ENCODE measurements at regions not wholly inside any gene's neighbourhood (a gene's known extent, or its start where the extent isn't known, plus 50 kb on each side); places are given as distances from the start of the nearest gene placed in this dataset.

- no peak for ATAC-seq
- DNase-seq: no peak
- intact Hi-C loops (cut with micrococcal nuclease): no loop called here
Observed at GRCh38 chr18:71976744-71977143, 567.4 kb downstream of the CBLN2 start.

GRCh38 chr18:71966791-71967190 lies 577.4 kb downstream of the CBLN2 start:
- DNase-seq: no peak
- intact Hi-C loops (cut with micrococcal nuclease): no loop called here
- ATAC-seq: no peak

GRCh38 chr18:71958605-71959004 lies 585.5 kb downstream of the CBLN2 start:
- ATAC-seq: no peak
- DNase-seq: no peak
- intact Hi-C loops (cut with micrococcal nuclease): no loop called here

- no peak for DNase-seq
- intact Hi-C loops (cut with micrococcal nuclease): no loop called here
- ATAC-seq: no peak
Observed at GRCh38 chr18:71951001-71951400, 593.1 kb downstream of the CBLN2 start.

- intact Hi-C loops (cut with micrococcal nuclease): no loop called here
- no peak for ATAC-seq
- DNase-seq: no peak
Observed at GRCh38 chr18:71942433-71942832, 601.7 kb downstream of the CBLN2 start.

- DNase-seq: no peak
- intact Hi-C loops (cut with micrococcal nuclease): no loop called here
- ATAC-seq: no peak
Observed at GRCh38 chr18:71939483-71939882, 604.7 kb downstream of the CBLN2 start.

- ATAC-seq (no peak), DNase-seq (no peak)
- intact Hi-C loops (cut with micrococcal nuclease): no loop called here
Observed at GRCh38 chr18:71936744-71937143, 607.4 kb downstream of the CBLN2 start.

GRCh38 chr18:71919211-71919610 lies 624.9 kb downstream of the CBLN2 start:
- ATAC-seq (no peak), DNase-seq (no peak)

GRCh38 chr18:71913641-71914040 lies 630.5 kb downstream of the CBLN2 start:
- DNase-seq (no peak), ATAC-seq (no peak)
- intact Hi-C loops (cut with micrococcal nuclease): no loop called here

More at GRCh38 chr18:71919211-71919610, 624.9 kb downstream of the CBLN2 start:
- intact Hi-C loops (cut with micrococcal nuclease): no loop called here

GRCh38 chr18:71902482-71902881 lies 641.7 kb downstream of the CBLN2 start:
- intact Hi-C loops (cut with micrococcal nuclease): no loop called here
- ATAC-seq (no peak), DNase-seq (no peak)

GRCh38 chr18:71899707-71900472 lies 644.3 kb downstream of the CBLN2 start:
- DNase-seq: no peak
- ATAC-seq: no peak
- intact Hi-C loops (cut with micrococcal nuclease): no loop called here

- intact Hi-C loops (cut with micrococcal nuclease): no loop called here
Observed at GRCh38 chr18:71899183-71899582, 645.0 kb downstream of the CBLN2 start.

GRCh38 chr18:71887509-71887908 lies 656.6 kb downstream of the CBLN2 start:
- DNase-seq: no peak
- ATAC-seq: no peak
- intact Hi-C loops (cut with micrococcal nuclease): no loop called here

More at GRCh38 chr18:71899183-71899582, 645.0 kb downstream of the CBLN2 start:
- DNase-seq (no peak), ATAC-seq (no peak)

- ATAC-seq (no peak), DNase-seq (no peak)
- intact Hi-C loops (cut with micrococcal nuclease): no loop called here
Observed at GRCh38 chr18:71878226-71878625, 665.9 kb downstream of the CBLN2 start.

- no peak for ATAC-seq
- no peak for DNase-seq
- intact Hi-C loops (cut with micrococcal nuclease): no loop called here
Observed at GRCh38 chr18:71873695-71874094, 670.4 kb downstream of the CBLN2 start.

- intact Hi-C loops (cut with micrococcal nuclease): no loop called here
- DNase-seq (no peak), ATAC-seq (no peak)
Observed at GRCh38 chr18:71865888-71866287, 678.3 kb downstream of the CBLN2 start.

GRCh38 chr18:71850602-71851001 lies 693.5 kb downstream of the CBLN2 start:
- no peak for DNase-seq
- intact Hi-C loops (cut with micrococcal nuclease): no loop called here
- no peak for ATAC-seq

GRCh38 chr18:71849407-71849806 lies 694.7 kb downstream of the CBLN2 start:
- ATAC-seq (no peak), DNase-seq (no peak)
- intact Hi-C loops (cut with micrococcal nuclease): no loop called here

- DNase-seq (no peak), ATAC-seq (no peak)
- intact Hi-C loops (cut with micrococcal nuclease): no loop called here
Observed at GRCh38 chr18:71846716-71847115, 697.4 kb downstream of the CBLN2 start.

GRCh38 chr18:71844814-71845213 lies 699.3 kb downstream of the CBLN2 start:
- intact Hi-C loops (cut with micrococcal nuclease): no loop called here
- no peak for ATAC-seq
- DNase-seq: no peak

GRCh38 chr18:71842666-71843065 lies 701.5 kb downstream of the CBLN2 start:
- no peak for DNase-seq
- no peak for ATAC-seq
- intact Hi-C loops (cut with micrococcal nuclease): no loop called here
